ENCODE measurements at regions not wholly inside any gene's neighbourhood (a gene's known extent, or its start where the extent isn't known, plus 50 kb on each side); places are given as distances from the start of the nearest gene placed in this dataset.

DNA sequence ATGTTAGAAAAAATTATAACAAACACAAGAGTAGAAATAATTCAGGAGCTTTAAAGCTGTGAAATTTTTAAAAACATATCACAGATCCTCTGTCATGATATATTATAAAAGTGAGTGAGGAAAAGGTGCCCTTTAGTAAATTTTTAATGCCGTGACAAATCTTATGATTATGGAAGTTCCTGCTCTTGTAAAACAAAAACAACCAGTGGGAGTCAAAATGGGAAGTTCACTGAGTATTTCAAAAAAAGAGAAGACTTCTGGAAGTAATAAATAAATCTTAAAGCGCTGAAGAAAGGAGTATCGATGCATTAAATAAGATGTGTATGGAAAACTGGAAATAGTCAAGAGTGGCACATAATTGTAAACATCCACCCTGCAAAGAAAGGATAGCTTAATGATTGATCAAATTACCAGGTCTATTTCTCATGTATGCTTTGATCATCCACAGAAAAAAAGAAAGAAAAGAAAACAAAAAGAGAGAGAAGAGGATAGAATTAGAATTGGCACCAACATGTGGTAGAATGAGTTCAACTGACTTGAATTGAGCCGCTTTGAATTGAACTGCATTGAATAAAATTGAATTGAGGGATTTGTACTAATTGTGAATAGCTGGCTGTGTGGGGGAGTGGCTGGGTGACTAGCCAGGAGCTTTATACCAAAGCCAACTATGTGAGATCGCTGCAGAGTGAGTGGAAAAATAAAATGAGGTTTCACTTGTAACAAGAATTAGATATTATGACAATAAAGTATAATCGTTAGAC is 647.6 kb upstream of the SPRY2 start:
- no peaks in the 10 kb centered on the region for H3K27me3 ChIP-seq (ENCODE audit: insufficient read depth, poor library complexity, severe bottlenecking)
- no peak overlapping the region for H3K4me3 ChIP-seq (ENCODE audit: severe bottlenecking)
- TF ChIP-seq, protein P1, sequence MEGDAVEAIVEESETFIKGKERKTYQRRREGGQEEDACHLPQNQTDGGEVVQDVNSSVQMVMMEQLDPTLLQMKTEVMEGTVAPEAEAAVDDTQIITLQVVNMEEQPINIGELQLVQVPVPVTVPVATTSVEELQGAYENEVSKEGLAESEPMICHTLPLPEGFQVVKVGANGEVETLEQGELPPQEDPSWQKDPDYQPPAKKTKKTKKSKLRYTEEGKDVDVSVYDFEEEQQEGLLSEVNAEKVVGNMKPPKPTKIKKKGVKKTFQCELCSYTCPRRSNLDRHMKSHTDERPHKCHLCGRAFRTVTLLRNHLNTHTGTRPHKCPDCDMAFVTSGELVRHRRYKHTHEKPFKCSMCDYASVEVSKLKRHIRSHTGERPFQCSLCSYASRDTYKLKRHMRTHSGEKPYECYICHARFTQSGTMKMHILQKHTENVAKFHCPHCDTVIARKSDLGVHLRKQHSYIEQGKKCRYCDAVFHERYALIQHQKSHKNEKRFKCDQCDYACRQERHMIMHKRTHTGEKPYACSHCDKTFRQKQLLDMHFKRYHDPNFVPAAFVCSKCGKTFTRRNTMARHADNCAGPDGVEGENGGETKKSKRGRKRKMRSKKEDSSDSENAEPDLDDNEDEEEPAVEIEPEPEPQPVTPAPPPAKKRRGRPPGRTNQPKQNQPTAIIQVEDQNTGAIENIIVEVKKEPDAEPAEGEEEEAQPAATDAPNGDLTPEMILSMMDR (IDR thresholded peaks at IDR 0.05; ENCODE audit: poor library complexity, severe bottlenecking) = no peak
- H3K9me3 ChIP-seq (ENCODE audit: severe bottlenecking) = no peaks in the 10 kb centered on the region
- DNase-seq (ENCODE audit: low spot score) = no peak
- no peaks in the 10 kb centered on the region for H3K36me3 ChIP-seq (ENCODE audit: low read depth)
- H3K27ac ChIP-seq (ENCODE audit: poor library complexity, severe bottlenecking) = no peak overlapping the region
- no peak for ATAC-seq (ENCODE audit: low read depth)
- no peaks in the 10 kb centered on the region for H3K4me1 ChIP-seq (ENCODE audit: insufficient read depth, poor library complexity, severe bottlenecking)

DNA sequence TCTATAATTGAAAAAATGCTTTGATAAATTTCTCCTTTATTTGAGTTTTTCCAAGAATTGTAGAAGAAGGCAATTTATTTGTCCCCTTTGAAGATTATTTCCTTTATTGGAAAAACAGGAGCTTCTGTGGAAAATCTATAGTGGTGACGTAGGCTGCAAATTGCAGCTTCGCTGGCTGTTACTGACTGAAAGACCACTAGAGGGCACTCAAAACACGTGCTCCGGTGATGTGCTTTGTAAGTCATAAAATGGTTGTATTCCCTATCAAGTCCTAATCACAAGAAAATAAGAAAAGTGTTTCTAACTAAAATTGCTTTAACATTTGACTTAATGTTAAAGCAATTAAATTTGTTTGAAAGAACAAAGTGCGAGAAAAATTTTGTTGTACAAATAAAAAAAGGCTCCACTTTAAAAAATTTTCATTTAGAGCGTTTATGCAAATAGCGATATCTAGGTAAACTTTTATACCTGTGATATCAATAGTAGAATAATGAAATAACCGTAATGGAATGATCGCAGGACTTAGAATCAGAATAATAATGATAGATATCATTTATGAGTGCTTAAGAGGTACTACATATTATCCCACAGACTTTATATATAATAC is 638.2 kb upstream of the SPRY2 start:
- H3K4me1 ChIP-seq (ENCODE audit: insufficient read depth, poor library complexity, severe bottlenecking) = no peaks in the 10 kb centered on the region
- TF ChIP-seq, protein P1 (IDR thresholded peaks at IDR 0.05; ENCODE audit: poor library complexity, severe bottlenecking) = peak; percentile 93
- no peak for DNase-seq (ENCODE audit: low spot score)
- no peaks in the 10 kb centered on the region for H3K9me3 ChIP-seq (ENCODE audit: severe bottlenecking)
- H3K4me3 ChIP-seq (ENCODE audit: severe bottlenecking) = no peak overlapping the region
- no peak overlapping the region for H3K27ac ChIP-seq (ENCODE audit: poor library complexity, severe bottlenecking)
- ATAC-seq (ENCODE audit: low read depth) = peak; percentile 50; the same call in 2 of the 3 replicates
- no peaks in the 10 kb centered on the region for H3K27me3 ChIP-seq (ENCODE audit: insufficient read depth, poor library complexity, severe bottlenecking)
- no peaks in the 10 kb centered on the region for H3K36me3 ChIP-seq (ENCODE audit: low read depth)

DNA sequence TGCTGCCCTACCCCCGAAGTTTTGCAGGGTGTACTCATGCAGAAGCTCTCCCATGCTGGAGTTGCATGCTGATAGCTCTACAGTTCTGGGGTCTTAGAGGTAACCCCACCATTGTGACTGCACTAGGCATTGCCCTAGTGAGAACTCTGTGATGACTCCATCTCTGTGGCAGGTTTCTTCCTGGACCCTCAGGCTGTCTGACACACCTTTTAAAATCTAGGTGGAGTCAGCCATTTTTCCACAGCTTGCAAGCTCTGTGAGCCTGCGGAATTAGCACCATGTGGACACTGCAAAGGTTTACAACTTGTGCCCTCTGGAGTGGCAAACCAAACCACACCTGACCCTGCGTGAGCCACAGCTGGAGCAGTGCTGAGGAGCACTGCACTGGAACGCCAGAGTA is 636.2 kb upstream of the SPRY2 start:
- DNase-seq (ENCODE audit: low spot score) (no peak), ATAC-seq (ENCODE audit: low read depth) (no peak)
- H3K27ac ChIP-seq (ENCODE audit: poor library complexity, severe bottlenecking) = no peak overlapping the region

DNA sequence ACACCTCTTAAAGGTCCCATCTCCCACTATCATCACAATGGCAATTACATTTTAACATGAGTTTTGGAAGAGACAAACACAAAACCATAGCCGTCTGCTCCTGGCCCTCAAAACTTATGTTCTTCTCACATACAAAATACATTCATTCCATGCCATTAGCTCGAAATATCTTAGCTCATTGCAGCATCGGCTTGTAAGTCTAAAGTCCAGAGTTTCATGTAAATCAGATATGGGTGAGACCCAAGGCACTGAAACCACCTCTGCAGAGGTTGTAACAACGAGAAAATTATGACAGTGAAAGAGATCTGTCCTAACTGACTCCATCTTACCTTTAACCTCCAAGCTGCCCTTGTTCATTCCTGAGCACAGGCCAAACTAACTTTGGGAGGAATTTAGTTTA is 635.0 kb upstream of the SPRY2 start:
- H3K4me3 ChIP-seq (ENCODE audit: severe bottlenecking) = no peak overlapping the region
- H3K4me1 ChIP-seq (ENCODE audit: insufficient read depth, poor library complexity, severe bottlenecking) = no peaks in the 10 kb centered on the region
- TF ChIP-seq, protein P1 (IDR thresholded peaks at IDR 0.05; ENCODE audit: poor library complexity, severe bottlenecking) = no peak
- ATAC-seq (ENCODE audit: low read depth) = no peak
- H3K36me3 ChIP-seq (ENCODE audit: low read depth) = no peaks in the 10 kb centered on the region
- no peak for DNase-seq (ENCODE audit: low spot score)
- no peaks in the 10 kb centered on the region for H3K9me3 ChIP-seq (ENCODE audit: severe bottlenecking)
- no peak overlapping the region for H3K27ac ChIP-seq (ENCODE audit: poor library complexity, severe bottlenecking)
- no peaks in the 10 kb centered on the region for H3K27me3 ChIP-seq (ENCODE audit: insufficient read depth, poor library complexity, severe bottlenecking)

More for the DNA sequence above, 636.2 kb upstream of the SPRY2 start:
- Histone ChIP-seq H3K36me3 (ENCODE audit: low read depth) (no peaks in the 10 kb centered on the region), H3K4me1 (ENCODE audit: insufficient read depth, poor library complexity, severe bottlenecking) (no peaks in the 10 kb centered on the region), H3K9me3 (ENCODE audit: severe bottlenecking) (no peaks in the 10 kb centered on the region), H3K27me3 (ENCODE audit: insufficient read depth, poor library complexity, severe bottlenecking) (no peaks in the 10 kb centered on the region), H3K4me3 (ENCODE audit: severe bottlenecking) (no peak overlapping the region)
- TF ChIP-seq, protein P1 (IDR thresholded peaks at IDR 0.05; ENCODE audit: poor library complexity, severe bottlenecking) = no peak

DNA sequence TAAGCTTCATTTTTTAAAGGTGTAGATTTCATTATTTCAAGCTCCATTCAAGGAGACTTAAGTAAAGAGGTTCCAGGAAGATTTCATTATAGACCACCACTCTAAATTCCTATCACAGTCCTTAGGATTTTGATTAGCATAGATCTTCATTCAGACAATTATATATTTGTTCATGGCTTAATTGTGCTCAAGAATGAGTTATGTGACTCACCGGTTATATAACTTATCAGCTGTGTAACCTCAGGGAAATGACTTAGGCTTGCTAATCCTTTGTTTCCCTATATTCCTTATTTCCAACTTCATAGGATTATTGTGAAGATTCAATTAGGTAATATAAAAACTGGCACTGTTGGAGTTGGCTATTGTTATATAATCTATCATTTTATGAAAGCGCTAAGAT is 632.8 kb upstream of the SPRY2 start:
- H3K27me3 ChIP-seq (ENCODE audit: insufficient read depth, poor library complexity, severe bottlenecking) = no peaks in the 10 kb centered on the region
- ATAC-seq (ENCODE audit: low read depth) (no peak), DNase-seq (ENCODE audit: low spot score) (no peak)
- H3K4me3 ChIP-seq (ENCODE audit: severe bottlenecking) = no peak overlapping the region
- TF ChIP-seq, protein P1 (IDR thresholded peaks at IDR 0.05; ENCODE audit: poor library complexity, severe bottlenecking) = no peak
- no peaks in the 10 kb centered on the region for H3K4me1 ChIP-seq (ENCODE audit: insufficient read depth, poor library complexity, severe bottlenecking)
- H3K36me3 ChIP-seq (ENCODE audit: low read depth) = no peaks in the 10 kb centered on the region
- H3K27ac ChIP-seq (ENCODE audit: poor library complexity, severe bottlenecking) = no peak overlapping the region
- H3K9me3 ChIP-seq (ENCODE audit: severe bottlenecking) = no peaks in the 10 kb centered on the region
